H1 (cell line): ENCODE measurements at regions not wholly inside any gene's neighbourhood (a gene's known extent, or its start where the extent isn't known, plus 50 kb on each side); places are given as distances from the start of the nearest gene placed in this dataset.

ENCODE experiments used
- CTCF ChIA-PET: fragments of 300-600 bp; sonication (Branson Sonifier 250); formaldehyde crosslinking; loops from one replicate; lab custom pipeline; 2021; ENCODE audit not compliant: partially characterized antibody; lab: Charles Lee
- POLR2A ChIA-PET: fragments of 300-600 bp; sonication (Branson Sonifier 250); formaldehyde crosslinking; loops from one replicate; lab custom pipeline; 2021; ENCODE audit warnings: inconsistent platforms; ENCODE audit not compliant: partially characterized antibody; lab: Charles Lee
- DNase-seq, 2 experiments: peaks; one replicate each; pipeline versions ENCODE4 v3.0.0 to v3.0.0-alpha.2; 2010 to 2022; ENCODE audit warnings: low spot score in 2 of 2, low read depth in 1 of 2, mixed read lengths in 1 of 2
- FAIRE-seq: peaks from 2 replicates; lab custom pipeline; 2011; peaks lifted over from hg19 to GRCh38; lab: Jason Lieb, UNC
- H2AFZ ChIP-seq: 2 replicates; pipeline ENCODE4 v1.8.1; 2012; ENCODE audit warnings: low read length, inconsistent platforms
- H2AK5ac ChIP-seq: 2 replicates; pipeline ENCODE4 v1.6.1; 2013; ENCODE audit warnings: low read depth, low read length
- H2BK120ac ChIP-seq: replicated peaks from 2 replicates; pipeline ENCODE3; 2013; ENCODE audit warnings: low read depth, low read length, inconsistent platforms
- H2BK12ac ChIP-seq: 2 replicates; pipeline ENCODE4 v1.6.1; 2013; ENCODE audit warnings: low read depth, low read length
- H2BK15ac ChIP-seq: 2 replicates; pipeline ENCODE4 v1.6.1; 2013; ENCODE audit warnings: low read length
- H2BK20ac ChIP-seq: 2 replicates; pipeline ENCODE4 v1.6.1; 2013; ENCODE audit warnings: low read length
- H2BK5ac ChIP-seq: 2 replicates; pipeline ENCODE4 v1.6.1; 2013; ENCODE audit warnings: low read depth, low read length
- H3K14ac ChIP-seq: 2 replicates; pipeline ENCODE4 v1.6.1; 2013; ENCODE audit warnings: inconsistent platforms; ENCODE audit not compliant: insufficient read length
- H3K18ac ChIP-seq: 2 replicates; pipeline ENCODE4 v1.6.1; 2013; ENCODE audit warnings: low read length; ENCODE audit errors: extremely low read depth
- H3K23ac ChIP-seq: 2 replicates; pipeline ENCODE4 v1.6.1; 2013; ENCODE audit warnings: inconsistent platforms; ENCODE audit not compliant: insufficient read length
- H3K23me2 ChIP-seq: 2 replicates; pipeline ENCODE4 v1.6.1; 2013; ENCODE audit warnings: low read depth, low read length
- H3K27ac ChIP-seq: 2 replicates; pipeline ENCODE4 v1.6.1; 2011; ENCODE audit warnings: low read depth, low read length, inconsistent platforms
- H3K27me3 ChIP-seq, 4 experiments: replicated peaks in 1 of 4; 1 replicate in 1 of 4; 2 replicates in 3 of 4; pipeline versions ENCODE4 v1.6.1 to v1.8.1; 2011 to 2013; ENCODE audit warnings: low read length in 3 of 4, mild to moderate bottlenecking in 3 of 4, inconsistent platforms in 2 of 4, mixed read lengths in 2 of 4, moderate library complexity in 1 of 4; ENCODE audit not compliant: control insufficient read depth in 3 of 4, insufficient read depth in 3 of 4; ENCODE audit errors: extremely low read depth in 1 of 4
- H3K36me3 ChIP-seq, 4 experiments: 2 replicates each; pipeline versions ENCODE4 v1.6.1 to v1.8.1; 2011 to 2013; ENCODE audit warnings: mild to moderate bottlenecking in 4 of 4, low read length in 3 of 4, moderate library complexity in 2 of 4, control low read depth in 1 of 4, inconsistent platforms in 1 of 4; ENCODE audit not compliant: insufficient read depth in 4 of 4, control insufficient read depth in 2 of 4
- H3K4ac ChIP-seq: replicated peaks from 2 replicates; pipeline ENCODE3; 2013; ENCODE audit warnings: low read length, low read depth, mixed read lengths, inconsistent platforms; ENCODE audit not compliant: insufficient read length
- H3K4me1 ChIP-seq, 4 experiments: replicated peaks in 1 of 4; 1 replicate in 1 of 4; 2 replicates in 3 of 4; pipeline versions ENCODE4 v1.6.1 to v1.8.1; 2011 to 2013; ENCODE audit warnings: low read length in 3 of 4, inconsistent platforms in 2 of 4, mixed read lengths in 1 of 4; ENCODE audit not compliant: insufficient read depth in 4 of 4, control insufficient read depth in 3 of 4
- H3K4me2 ChIP-seq, 2 experiments: 2 replicates each; pipeline versions ENCODE4 v1.6.1 to v1.8.1; 2011 to 2013; ENCODE audit warnings: low read depth in 2 of 2, low read length in 2 of 2, control low read depth in 1 of 2, inconsistent platforms in 1 of 2, mild to moderate bottlenecking in 1 of 2; ENCODE audit not compliant: insufficient read depth in 1 of 2
- H3K4me3 ChIP-seq, 4 experiments: fragments of 200-600, 300-600 bp in 1 of 4; sonication (generic), shearing (Covaris generic), sonication (Bioruptor Twin) in 1 of 4; 2 replicates each; pipeline versions ENCODE4 v1.5.1 to v1.8.1; 2011 to 2016; ENCODE audit warnings: low read length in 4 of 4, low read depth in 3 of 4, control low read depth in 2 of 4, inconsistent platforms in 2 of 4, mild to moderate bottlenecking in 2 of 4, mixed read lengths in 1 of 4, moderate library complexity in 1 of 4; ENCODE audit not compliant: insufficient read depth in 2 of 4; ENCODE audit errors: extremely low read depth in 1 of 4
- H3K56ac ChIP-seq: replicated peaks from 2 replicates; pipeline ENCODE3; 2013; ENCODE audit warnings: low read depth, mild to moderate bottlenecking, mixed read lengths, low read length, inconsistent platforms; ENCODE audit not compliant: insufficient read length
- H3K79me1 ChIP-seq: 2 replicates; pipeline ENCODE4 v1.6.1; 2013; ENCODE audit warnings: low read depth, low read length, control low read depth
- H3K79me2 ChIP-seq, 2 experiments: 2 replicates each; pipeline versions ENCODE4 v1.6.1 to v1.8.1; 2012 to 2013; ENCODE audit warnings: low read length in 2 of 2, mild to moderate bottlenecking in 2 of 2, inconsistent platforms in 1 of 2; ENCODE audit not compliant: insufficient read depth in 2 of 2, control insufficient read depth in 1 of 2
- H3K9ac ChIP-seq, 4 experiments: replicated peaks in 1 of 4; 1 replicate in 1 of 4; 2 replicates in 3 of 4; pipeline versions ENCODE4 v1.6.1 to v1.8.1; 2011 to 2013; ENCODE audit warnings: low read depth in 3 of 4, low read length in 3 of 4, control low read depth in 2 of 4, mild to moderate bottlenecking in 2 of 4, moderate library complexity in 2 of 4, inconsistent platforms in 1 of 4; ENCODE audit errors: extremely low read depth in 1 of 4
- H3K9me3 ChIP-seq, 2 experiments: 2 replicates each; pipeline versions ENCODE4 v1.6.1 to v1.8.1; 2012 to 2013; ENCODE audit warnings: mild to moderate bottlenecking in 2 of 2, moderate library complexity in 2 of 2, control low read depth in 1 of 2, inconsistent platforms in 1 of 2, low read depth in 1 of 2, low read length in 1 of 2, mixed read lengths in 1 of 2; ENCODE audit not compliant: insufficient read depth in 2 of 2
- H4K20me1 ChIP-seq, 2 experiments: replicated peaks in 1 of 2; 2 replicates each; pipeline versions ENCODE3 to v1.8.1; 2011 to 2013; ENCODE audit warnings: inconsistent platforms in 2 of 2, low read length in 2 of 2, mild to moderate bottlenecking in 1 of 2; ENCODE audit not compliant: insufficient read depth in 2 of 2, control insufficient read depth in 1 of 2
- H4K5ac ChIP-seq: 2 replicates; pipeline ENCODE4 v1.6.1; 2013; ENCODE audit warnings: low read length, low read depth, mixed read lengths, inconsistent platforms; ENCODE audit not compliant: insufficient read length
- H4K8ac ChIP-seq: 2 replicates; pipeline ENCODE4 v1.8.0; 2013; ENCODE audit warnings: mild to moderate bottlenecking, moderate library complexity, low read length, inconsistent platforms; ENCODE audit not compliant: insufficient read depth; ENCODE audit errors: extremely low read depth
- H4K91ac ChIP-seq: replicated peaks from 2 replicates; pipeline ENCODE3; 2013; ENCODE audit warnings: low read length, mixed read lengths, inconsistent platforms; ENCODE audit not compliant: insufficient read length
- CHD1 ChIP-seq: IDR thresholded peaks from 2 replicates; pipeline ENCODE4 v1.6.1; 2012; ENCODE audit warnings: low read depth, low read length, improper control_type of control experiment
- FOSL1 ChIP-seq: IDR thresholded peaks from 2 replicates; pipeline ENCODE4 v1.6.1; 2011; ENCODE audit warnings: mild to moderate bottlenecking, low read depth, low read length, moderate library complexity; ENCODE audit not compliant: insufficient read depth
- HDAC6 ChIP-seq: IDR thresholded peaks from one replicate; pipeline ENCODE4 v1.7.1; 2012; ENCODE audit warnings: low read depth, mild to moderate bottlenecking, inconsistent platforms, low read length, moderate library complexity
- PHF8 ChIP-seq: fragments of 200-600 bp; sonication (generic); conservative IDR thresholded peaks from 2 replicates; pipeline ENCODE4 v1.7.1; 2012; ENCODE audit warnings: low read depth, mild to moderate bottlenecking, inconsistent platforms, low read length, moderate library complexity
- POU5F1 ChIP-seq: IDR thresholded peaks from 2 replicates; pipeline ENCODE4 v1.6.1; 2011; ENCODE audit warnings: low read depth, mild to moderate bottlenecking, low read length, moderate library complexity
- TAF7 ChIP-seq: optimal IDR thresholded peaks from 2 replicates; pipeline ENCODE3; 2011; ENCODE audit warnings: low read depth, mild to moderate bottlenecking, inconsistent platforms, low read length, moderate library complexity, borderline replicate concordance
- WGBS, 2 experiments: shearing (Covaris generic) in 1 of 2; methylation state at CpG; one replicate each; pipeline versions ENCODE4 v1.1.6 to v1.1.7; 2013 to 2015; ENCODE audit warnings: low lambda C conversion rate in 2 of 2, mixed read lengths in 2 of 2, inconsistent platforms in 1 of 2, low coverage in 1 of 2, missing lambda C conversion rate in 1 of 2; ENCODE audit not compliant: insufficient replicate concordance in 2 of 2, insufficient coverage in 1 of 2, insufficient read length in 1 of 2; ENCODE audit errors: extremely low coverage in 1 of 2, missing lambda C conversion rate in 1 of 2; 5-methylcytosine and 5-hydroxymethylcytosine counted together
- TF ChIP-seq, protein P1 (sequence below), 3 experiments: IDR thresholded peaks; 1 replicate in 2 of 3; 2 replicates in 1 of 3; pipeline versions ENCODE4 v1.5.1 to v1.6.1; 2011; ENCODE audit warnings: low read length in 3 of 3, mild to moderate bottlenecking in 3 of 3, inconsistent platforms in 2 of 3, low read depth in 1 of 3, moderate library complexity in 1 of 3; ENCODE audit not compliant: insufficient read depth in 1 of 3; ENCODE audit errors: control extremely low read depth in 1 of 3

GRCh38 chr18:78255013-78255412, 724.6 kb upstream of the SALL3 start:
- no peak overlapping the region for H3K9ac ChIP-seq
- H3K23me2 ChIP-seq = no peaks in the 10 kb centered on the region
- no peak overlapping the region for H3K14ac ChIP-seq
- H2BK120ac ChIP-seq = no peak overlapping the region
- ChIA-PET POLR2A (no interaction called here), CTCF (no interaction called here)
- no peak overlapping the region for H2AK5ac ChIP-seq
- H3K4me1 ChIP-seq = no peaks in the 10 kb centered on the region
- no peaks in the 10 kb centered on the region for H3K79me1 ChIP-seq
- H4K8ac ChIP-seq = no peak overlapping the region
- no peak overlapping the region for H4K5ac ChIP-seq
- TF ChIP-seq HDAC6 (no peak), TAF7 (no peak), CHD1 (no peak), POU5F1 (no peak), FOSL1 (no peak), PHF8 (no peak)
- TF ChIP-seq, protein P1, sequence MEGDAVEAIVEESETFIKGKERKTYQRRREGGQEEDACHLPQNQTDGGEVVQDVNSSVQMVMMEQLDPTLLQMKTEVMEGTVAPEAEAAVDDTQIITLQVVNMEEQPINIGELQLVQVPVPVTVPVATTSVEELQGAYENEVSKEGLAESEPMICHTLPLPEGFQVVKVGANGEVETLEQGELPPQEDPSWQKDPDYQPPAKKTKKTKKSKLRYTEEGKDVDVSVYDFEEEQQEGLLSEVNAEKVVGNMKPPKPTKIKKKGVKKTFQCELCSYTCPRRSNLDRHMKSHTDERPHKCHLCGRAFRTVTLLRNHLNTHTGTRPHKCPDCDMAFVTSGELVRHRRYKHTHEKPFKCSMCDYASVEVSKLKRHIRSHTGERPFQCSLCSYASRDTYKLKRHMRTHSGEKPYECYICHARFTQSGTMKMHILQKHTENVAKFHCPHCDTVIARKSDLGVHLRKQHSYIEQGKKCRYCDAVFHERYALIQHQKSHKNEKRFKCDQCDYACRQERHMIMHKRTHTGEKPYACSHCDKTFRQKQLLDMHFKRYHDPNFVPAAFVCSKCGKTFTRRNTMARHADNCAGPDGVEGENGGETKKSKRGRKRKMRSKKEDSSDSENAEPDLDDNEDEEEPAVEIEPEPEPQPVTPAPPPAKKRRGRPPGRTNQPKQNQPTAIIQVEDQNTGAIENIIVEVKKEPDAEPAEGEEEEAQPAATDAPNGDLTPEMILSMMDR (IDR thresholded peaks at IDR 0.05; ENCODE audit: control extremely low read depth in 1 of 3, insufficient read depth in 1 of 3, low read depth in 1 of 3, low read length in 3 of 3) = no peak
- FAIRE-seq (no peak), DNase-seq (no peak)
- H2BK15ac ChIP-seq = no peak overlapping the region
- H3K27ac ChIP-seq = no peak overlapping the region
- no peak overlapping the region for H2BK12ac ChIP-seq
- no peaks in the 10 kb centered on the region for H3K79me2 ChIP-seq
- no peak overlapping the region for H2AFZ ChIP-seq
- H3K4me3 ChIP-seq = no peak overlapping the region
- peaks cover 0 to 3% of the 10 kb centered on the region in 2 experiments; a peak in 1 of 4 replicates for H3K9me3 ChIP-seq
- no peaks in the 10 kb centered on the region for H3K27me3 ChIP-seq
- no peak overlapping the region for H3K23ac ChIP-seq
- H4K91ac ChIP-seq = no peak overlapping the region
- H4K20me1 ChIP-seq = no peaks in the 10 kb centered on the region
- no peaks in the 10 kb centered on the region for H3K36me3 ChIP-seq
- no peak overlapping the region for H3K4me2 ChIP-seq
- no peak overlapping the region for H3K18ac ChIP-seq
- WGBS, 2 experiments = 93% methylated on average over 10 of the region's 10 CpGs; no CpG with 5 or more reads in 1 of the 2 experiments
- no peak overlapping the region for H3K4ac ChIP-seq
- no peak overlapping the region for H2BK20ac ChIP-seq
- no peak overlapping the region for H2BK5ac ChIP-seq
- H3K56ac ChIP-seq = no peak overlapping the region
